Right cardiac atrium (tissue), 5 donors: ENCODE measurements at regions not wholly inside any gene's neighbourhood (a gene's known extent, or its start where the extent isn't known, plus 50 kb on each side); places are given as distances from the start of the nearest gene placed in this dataset.

Experiments
- ATAC-seq, 2 donors: fragments of 200-7000 bp; cut with Tn5 transposase; one replicate each; pipeline versions ENCODE4 v1.8.0 to v1.9.1; 2020; ENCODE audit warnings: moderate library complexity in 2 of 2, mild to moderate bottlenecking in 1 of 2
- DNase-seq, 3 donors: peaks; one replicate each; pipeline ENCODE4 v3.0.0-alpha.2; 2020
- H3K27ac ChIP-seq: one replicate; pipeline ENCODE4 v1.5.1; 2013; ENCODE audit warnings: mild to moderate bottlenecking, low read length, control low read depth, moderate library complexity
- H3K27me3 ChIP-seq: one replicate; pipeline ENCODE4 v1.6.1; 2013; ENCODE audit not compliant: control insufficient read depth, insufficient read depth
- H3K4me1 ChIP-seq: one replicate; pipeline ENCODE4 v1.6.1; 2013; ENCODE audit warnings: low read length; ENCODE audit not compliant: control insufficient read depth, insufficient read depth
- H3K4me3 ChIP-seq: one replicate; pipeline ENCODE4 v1.5.1; 2013; ENCODE audit warnings: low read length, control low read depth
- H3K9me3 ChIP-seq: one replicate; pipeline ENCODE4 v1.6.1; 2013; ENCODE audit warnings: low read length; ENCODE audit not compliant: control insufficient read depth
- WGBS: extraction: QIAGEN DNeasy Blood & Tissue Kit; methylation state at CpG from one replicate; pipeline ENCODE4 v1.1.7; 2013; 5-methylcytosine and 5-hydroxymethylcytosine counted together
- intact Hi-C, 4 donors: fragments of 100-400 bp; cut with DNase I; formaldehyde crosslinking; loops; one replicate each; pipeline versions ENCODE4 v1.11.0 to v1.14.0; 2022 to 2023
- donor health status: healthy with polysubstance abuse.
- donor health status: DM: no; HTN: yes; CAD: no.
- donor health status: DM: no; HTN: no; CAD: no.
- donor health status: DM: no; HTN: yes; CAD: no; lungs with severe emphysema.
- donor health status: DM: yes; HTN: yes; CAD: no.

- intact Hi-C loops: no loop called here
These were observed 122.6 kb upstream of the FSTL4 start for GRCh38 chr5:133734916-133735315.

GRCh38 chr5:133732536-133732935 lies 120.2 kb upstream of the FSTL4 start:
- H3K9me3 ChIP-seq: no peaks in the 10 kb centered on the region
- no peak for ATAC-seq
- intact Hi-C loops: no loop called here

More at GRCh38 chr5:133734916-133735315, 122.6 kb upstream of the FSTL4 start:
- ATAC-seq (no peak), DNase-seq (no peak)
- whole genome bisulfite sequencing: 81% methylated on average over 8 of the region's 8 CpGs
- no peaks in the 10 kb centered on the region for H3K27me3 ChIP-seq
- H3K4me1 ChIP-seq: no peaks in the 10 kb centered on the region
- no peaks in the 10 kb centered on the region for H3K9me3 ChIP-seq
- no peak overlapping the region for H3K4me3 ChIP-seq
- no peak overlapping the region for H3K27ac ChIP-seq

GRCh38 chr5:133731951-133732350 lies 119.6 kb upstream of the FSTL4 start:
- ATAC-seq (no peak), DNase-seq (no peak)
- Histone ChIP-seq H3K9me3 (no peaks in the 10 kb centered on the region), H3K27me3 (no peaks in the 10 kb centered on the region), H3K4me3 (no peak overlapping the region), H3K4me1 (no peaks in the 10 kb centered on the region), H3K27ac (no peak overlapping the region)
- intact Hi-C loops: no loop called here
- 71% methylated on average over 3 of the region's 3 CpGs for WGBS

More at GRCh38 chr5:133732536-133732935, 120.2 kb upstream of the FSTL4 start:
- Histone ChIP-seq H3K27me3 (no peaks in the 10 kb centered on the region), H3K4me3 (no peak overlapping the region), H3K4me1 (no peaks in the 10 kb centered on the region), H3K27ac (no peak overlapping the region)
- WGBS: 95% methylated on average over 10 of the region's 10 CpGs
- no peak for DNase-seq

- H3K27ac ChIP-seq: no peak overlapping the region
- 92% methylated on average over 7 of the region's 7 CpGs for WGBS
- no peaks in the 10 kb centered on the region for H3K4me1 ChIP-seq
- ATAC-seq (no peak), DNase-seq (no peak)
- no peaks in the 10 kb centered on the region for H3K27me3 ChIP-seq
- no peak overlapping the region for H3K4me3 ChIP-seq
- H3K9me3 ChIP-seq: no peaks in the 10 kb centered on the region
- intact Hi-C loops: no loop called here
These were observed 118.5 kb upstream of the FSTL4 start for GRCh38 chr5:133730866-133731265.

DNA sequence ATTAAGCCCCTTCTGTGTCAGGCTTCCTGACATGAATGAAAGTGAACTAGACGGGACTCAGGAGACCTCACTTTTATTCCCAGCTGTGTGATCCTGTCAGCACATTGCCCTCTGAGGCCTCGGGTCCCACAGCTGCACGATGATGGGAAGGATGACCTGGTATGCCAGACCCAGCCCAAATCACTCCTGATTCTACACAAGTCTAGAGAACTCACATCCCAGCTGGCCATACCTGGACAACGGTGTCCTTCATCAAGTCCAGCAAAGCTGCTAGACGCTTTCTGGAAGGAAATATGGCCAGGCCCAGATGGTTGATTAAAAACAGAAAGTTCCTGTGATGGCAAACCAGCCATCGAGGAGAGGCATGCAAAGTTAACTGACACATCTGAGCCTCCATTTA lies 118.0 kb upstream of the FSTL4 start:
- Histone ChIP-seq H3K4me3 (no peak overlapping the region), H3K9me3 (no peaks in the 10 kb centered on the region), H3K27ac (no peak overlapping the region), H3K4me1 (no peaks in the 10 kb centered on the region), H3K27me3 (no peaks in the 10 kb centered on the region)
- intact Hi-C loops: no loop called here
- ATAC-seq (no peak), DNase-seq (no peak)
- 89% methylated on average over 6 of the region's 6 CpGs for WGBS

DNA sequence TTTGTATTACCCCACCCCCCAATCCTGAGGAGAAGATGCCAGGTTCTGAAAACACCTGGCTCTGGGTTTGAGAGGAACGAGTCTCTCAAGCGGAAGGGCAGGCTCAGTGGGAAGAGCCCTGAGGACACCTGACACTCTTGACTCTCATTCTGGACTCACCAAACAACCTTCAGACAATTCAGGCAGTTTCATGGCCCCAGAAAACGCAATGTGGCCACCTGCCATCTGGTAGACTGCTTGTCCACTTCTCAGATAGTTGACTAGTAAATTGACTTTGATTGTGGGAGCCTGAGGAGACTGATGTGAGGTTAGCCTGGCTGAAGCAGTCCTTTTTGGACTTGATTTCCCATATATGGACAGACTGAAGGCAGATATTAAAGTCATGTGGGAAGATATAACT lies 117.5 kb upstream of the FSTL4 start:
- Histone ChIP-seq H3K4me1 (no peaks in the 10 kb centered on the region), H3K27me3 (no peaks in the 10 kb centered on the region), H3K27ac (no peak overlapping the region), H3K4me3 (no peak overlapping the region), H3K9me3 (no peaks in the 10 kb centered on the region)
- DNase-seq (no peak), ATAC-seq (no peak)
- intact Hi-C loops: no loop called here
- WGBS: 86% methylated on average over 3 of the region's 3 CpGs

DNA sequence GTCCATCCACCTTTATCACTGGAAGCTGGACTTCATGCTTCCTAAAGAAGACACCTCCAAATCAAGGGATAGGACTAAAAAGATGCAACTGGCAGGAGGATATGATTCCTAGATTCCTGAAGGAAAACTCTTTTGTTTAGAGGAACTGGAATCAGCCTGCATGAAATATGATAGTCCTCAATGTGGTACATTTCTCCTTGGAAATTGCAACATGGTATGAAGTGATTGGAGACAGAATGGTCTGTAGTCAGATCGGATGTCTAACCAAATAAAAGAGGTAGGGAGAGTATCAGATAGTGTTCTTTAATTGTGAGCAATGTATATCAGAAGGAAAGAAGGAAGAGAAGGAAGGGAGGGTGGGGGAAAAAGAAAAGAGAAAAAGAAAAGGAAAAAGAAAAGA lies 116.1 kb upstream of the FSTL4 start:
- ATAC-seq: no peak
- Histone ChIP-seq H3K27me3 (no peaks in the 10 kb centered on the region), H3K27ac (no peak overlapping the region), H3K9me3 (no peaks in the 10 kb centered on the region), H3K4me3 (no peak overlapping the region), H3K4me1 (no peaks in the 10 kb centered on the region)
- 90% methylated on average over 1 of the region's 1 CpG for WGBS
- intact Hi-C loops: no loop called here
- DNase-seq: no peak

- DNase-seq: no peak
- no peaks in the 10 kb centered on the region for H3K9me3 ChIP-seq
- H3K4me3 ChIP-seq: no peak overlapping the region
- intact Hi-C loops: no loop called here
- H3K27ac ChIP-seq: no peak overlapping the region
- H3K4me1 ChIP-seq: no peaks in the 10 kb centered on the region
- no peaks in the 10 kb centered on the region for H3K27me3 ChIP-seq
- WGBS: 48% methylated on average over 2 of the region's 2 CpGs
- ATAC-seq: no peak
These were observed 115.3 kb upstream of the FSTL4 start for GRCh38 chr5:133727636-133728035.

GRCh38 chr5:133723651-133724366 lies 111.5 kb upstream of the FSTL4 start:
- no peak overlapping the region for H3K27ac ChIP-seq
- no peak for ATAC-seq
- intact Hi-C loops: no loop called here
- H3K4me1 ChIP-seq: no peaks in the 10 kb centered on the region
- no peaks in the 10 kb centered on the region for H3K27me3 ChIP-seq
- no peak overlapping the region for H3K4me3 ChIP-seq
- peaks cover 3% of the 10 kb centered on the region for H3K9me3 ChIP-seq
- no peak for DNase-seq
- WGBS: 52% methylated on average over 1 of the region's 1 CpG

DNA sequence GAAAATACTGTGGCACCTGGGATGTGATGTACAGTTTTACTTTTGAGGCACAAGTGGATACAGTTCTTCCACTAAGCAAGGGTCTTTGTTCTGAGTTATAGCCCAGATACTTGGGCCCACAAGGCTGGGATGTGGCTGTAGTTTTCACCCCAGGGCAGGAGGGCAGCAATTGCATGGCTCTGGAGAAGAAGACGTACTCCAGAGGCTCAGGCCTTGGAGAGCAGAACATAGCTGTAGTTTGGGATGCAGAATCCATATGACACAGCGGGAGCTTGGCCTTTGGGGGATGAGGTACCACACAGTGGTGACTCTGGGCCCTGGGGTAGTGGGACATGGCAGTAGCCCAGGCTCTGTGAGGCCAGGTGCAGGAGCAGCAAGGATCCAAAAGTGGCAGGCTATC lies 110.8 kb upstream of the FSTL4 start:
- Histone ChIP-seq H3K27ac (no peak overlapping the region), H3K27me3 (no peaks in the 10 kb centered on the region), H3K4me3 (no peak overlapping the region), H3K4me1 (no peaks in the 10 kb centered on the region), H3K9me3 (peaks cover 3% of the 10 kb centered on the region)
- no peak for DNase-seq
- no peak for ATAC-seq
- WGBS: 74% methylated on average over 2 of the region's 2 CpGs
- intact Hi-C loops: no loop called here

GRCh38 chr5:133721365-133721764 lies 109.0 kb upstream of the FSTL4 start:
- DNase-seq: no peak
- intact Hi-C loops: no loop called here
- H3K9me3 ChIP-seq: peaks cover 3% of the 10 kb centered on the region

GRCh38 chr5:133718457-133718856 lies 106.1 kb upstream of the FSTL4 start:
- ATAC-seq: no peak
- Histone ChIP-seq H3K4me3 (no peak overlapping the region), H3K4me1 (no peaks in the 10 kb centered on the region), H3K9me3 (peaks cover 3% of the 10 kb centered on the region), H3K27me3 (no peaks in the 10 kb centered on the region), H3K27ac (no peak overlapping the region)
- intact Hi-C loops: no loop called here
- no peak for DNase-seq
- 57% methylated on average over 2 of the region's 2 CpGs for WGBS

More at GRCh38 chr5:133721365-133721764, 109.0 kb upstream of the FSTL4 start:
- no peak for ATAC-seq
- Histone ChIP-seq H3K27me3 (no peaks in the 10 kb centered on the region), H3K4me1 (no peaks in the 10 kb centered on the region), H3K4me3 (no peak overlapping the region), H3K27ac (no peak overlapping the region)
